ENCODE measurements at regions not wholly inside any gene's neighbourhood (a gene's known extent, or its start where the extent isn't known, plus 50 kb on each side); places are given as distances from the start of the nearest gene placed in this dataset.

GRCh38 chr1:115164940-115165705 is 75.8 kb upstream of the TSPAN2 start:
- Histone ChIP-seq H3K9ac (ENCODE audit: control insufficient read depth, insufficient read depth, low read length) (no peak overlapping the region), H3K79me2 (ENCODE audit: control insufficient read depth, insufficient read depth, low read length) (no peaks in the 10 kb centered on the region), H2AFZ (ENCODE audit: control insufficient read depth, low read depth, low read length) (no peak overlapping the region), H3K36me3 (ENCODE audit: control insufficient read depth in 2 of 2, insufficient read depth in 2 of 2, low read length in 1 of 2) (no peaks in the 10 kb centered on the region), H3K4me3 (no peak overlapping the region), H3K4me2 (ENCODE audit: control insufficient read depth, insufficient read depth) (no peak overlapping the region), H3K27ac (ENCODE audit: control insufficient read depth, insufficient read depth) (no peak overlapping the region), H3K27me3 (replicated peaks in 1 of 2; ENCODE audit: control insufficient read depth in 2 of 2, insufficient read depth in 2 of 2, low read length in 1 of 2) (no peaks in the 10 kb centered on the region), H3K4me1 (ENCODE audit: control insufficient read depth, insufficient read depth, low read length) (no peaks in the 10 kb centered on the region), H4K20me1 (ENCODE audit: control insufficient read depth, insufficient read depth) (no peaks in the 10 kb centered on the region), H3K9me3 (replicated peaks; ENCODE audit: control insufficient read depth, insufficient read depth, low read length) (no peaks in the 10 kb centered on the region)
- no peak for FAIRE-seq
- TF ChIP-seq CHD1 (IDR thresholded peaks at IDR 0.05; ENCODE audit: low read depth, low read length): no peak
- TF ChIP-seq JUNB (IDR thresholded peaks at IDR 0.05): peak; percentile 63
- no peak for TF ChIP-seq ZZZ3 (IDR thresholded peaks at IDR 0.05; ENCODE audit: control insufficient read depth, insufficient read length, low read depth)
- BruUV-seq (replicated peaks): no TSS peak
- ATAC-seq: no peak; the same call in 2 of the 3 replicates
- intact Hi-C loops (cut with micrococcal nuclease; ENCODE audit: unreplicated experiment): no loop called here
- SMC1A ChIA-PET (ENCODE audit: uncharacterized antibody, unreplicated experiment): no interaction called here
- POLR2A ChIA-PET: interaction anchor here (0.6 kb wide), 1 partner anchor 481 kb away, joined by 3 read pairs; no protein-coding TSS in a partner anchor
- 7% methylated on average over 6 of the region's 6 CpGs for WGBS (ENCODE audit: insufficient coverage, insufficient replicate concordance, low lambda C conversion rate, missing lambda C conversion rate)
- RAD21 ChIA-PET (ENCODE audit: unreplicated experiment): no interaction called here
- CTCF ChIA-PET: interaction anchor here (0.6 to 1.7 kb wide), 3 partner anchors 200 to 344 kb away, joined by 3 to 4 read pairs (median 4); no protein-coding TSS in a partner anchor
- no peak for DNase-seq (ENCODE audit: low read depth, low spot score)
- in situ Hi-C loops (cut with MboI): no loop called here

- ChIA-PET CTCF (interaction anchor here (1.7 kb wide), 1 partner anchor 305 kb away, joined by 4 read pairs; no protein-coding TSS in a partner anchor), POLR2A (no interaction called here)
These were observed 75.2 kb upstream of the TSPAN2 start for GRCh38 chr1:115164484-115164883.

More at GRCh38 chr1:115164484-115164883, 75.2 kb upstream of the TSPAN2 start:
- no peaks in the 10 kb centered on the region for H4K20me1 ChIP-seq (ENCODE audit: control insufficient read depth, insufficient read depth)
- WGBS (ENCODE audit: insufficient coverage, insufficient replicate concordance, low lambda C conversion rate, missing lambda C conversion rate): 0% methylated on average over 1 of the region's 1 CpG
- H3K4me3 ChIP-seq: no peak overlapping the region
- H3K27ac ChIP-seq (ENCODE audit: control insufficient read depth, insufficient read depth): no peak overlapping the region
- H3K9ac ChIP-seq (ENCODE audit: control insufficient read depth, insufficient read depth, low read length): no peak overlapping the region
- H2AFZ ChIP-seq (ENCODE audit: control insufficient read depth, low read depth, low read length): no peak overlapping the region
- H3K4me2 ChIP-seq (ENCODE audit: control insufficient read depth, insufficient read depth): no peak overlapping the region
- ChIA-PET SMC1A (ENCODE audit: uncharacterized antibody, unreplicated experiment) (no interaction called here), RAD21 (ENCODE audit: unreplicated experiment) (no interaction called here)
- DNase-seq (ENCODE audit: low read depth, low spot score) (no peak), ATAC-seq (no peak), FAIRE-seq (peak; percentile 57)
- H3K9me3 ChIP-seq (replicated peaks; ENCODE audit: control insufficient read depth, insufficient read depth, low read length): no peaks in the 10 kb centered on the region
- no peaks in the 10 kb centered on the region for H3K79me2 ChIP-seq (ENCODE audit: control insufficient read depth, insufficient read depth, low read length)
- intact Hi-C loops (cut with micrococcal nuclease; ENCODE audit: unreplicated experiment) (no loop called here), in situ Hi-C loops (cut with MboI) (no loop called here)
- no peaks in the 10 kb centered on the region for H3K36me3 ChIP-seq (ENCODE audit: control insufficient read depth in 2 of 2, insufficient read depth in 2 of 2, low read length in 1 of 2)
- BruUV-seq (replicated peaks): no TSS peak
- no peaks in the 10 kb centered on the region for H3K4me1 ChIP-seq (ENCODE audit: control insufficient read depth, insufficient read depth, low read length)
- H3K27me3 ChIP-seq (replicated peaks in 1 of 2; ENCODE audit: control insufficient read depth in 2 of 2, insufficient read depth in 2 of 2, low read length in 1 of 2): no peaks in the 10 kb centered on the region
- TF ChIP-seq ZSCAN29 (IDR thresholded peaks at IDR 0.05) (no peak), EED (IDR thresholded peaks at IDR 0.05; ENCODE audit: low read depth) (no peak)

Measured in GM12878 (cell line).